ENCODE measurements at regions not wholly inside any gene's neighbourhood (a gene's known extent, or its start where the extent isn't known, plus 50 kb on each side); places are given as distances from the start of the nearest gene placed in this dataset.

DNA sequence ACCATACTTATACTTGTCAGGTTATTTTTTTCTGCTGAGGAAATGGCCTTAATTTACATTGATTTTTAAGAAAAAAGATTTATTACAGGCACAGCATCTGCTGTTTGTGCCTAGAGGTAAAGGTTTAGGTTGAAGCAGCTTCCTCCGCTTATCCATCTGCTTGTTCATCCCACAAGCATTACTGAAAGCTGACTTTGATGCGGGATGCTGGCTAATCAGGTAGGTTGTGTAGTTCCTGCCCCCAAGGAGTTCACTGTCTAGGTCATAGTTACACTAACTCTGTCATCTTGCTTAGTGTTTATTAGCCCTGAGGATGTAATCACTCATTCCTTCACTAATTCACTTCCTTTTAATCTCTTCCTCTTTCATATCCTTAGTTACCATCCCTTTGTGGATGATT lies 377.7 kb upstream of the KAZN start:
- intact Hi-C loops (cut with micrococcal nuclease): no loop called here
- Histone ChIP-seq H3K4me3 (ENCODE audit: low read length in 2 of 2) (no peak overlapping the region), H3K9me3 (ENCODE audit: control insufficient read depth in 1 of 2, low read length in 2 of 2) (no peaks in the 10 kb centered on the region), H3K27me3 (ENCODE audit: insufficient read depth, low read length) (no peaks in the 10 kb centered on the region), H3K27ac (ENCODE audit: low read depth, low read length) (no peak overlapping the region), H3K4me1 (ENCODE audit: insufficient read depth, low read length) (no peaks in the 10 kb centered on the region), H3K36me3 (ENCODE audit: insufficient read depth, low read length) (no peaks in the 10 kb centered on the region)
- Mint-ChIP-seq H3K27ac (no peak overlapping the region), H3K9me3 (peaks cover 8 to 21% (median 14%) of the 10 kb centered on the region in 8 donors), H3K36me3 (no peaks in the 10 kb centered on the region), H3K4me1 (no peaks in the 10 kb centered on the region), H3K4me3 (no peak overlapping the region), H3K27me3 (peaks cover 5 to 12% of the 10 kb centered on the region in 2 donors)
- ChIA-PET CTCF (ENCODE audit: partially characterized antibody) (no interaction called here), POLR2A (ENCODE audit: partially characterized antibody) (no interaction called here)
- no peak for DNase-seq

GRCh38 chr1:14222086-14222485 lies 376.4 kb upstream of the KAZN start:
- Histone ChIP-seq H3K27me3 (ENCODE audit: insufficient read depth, low read length) (no peaks in the 10 kb centered on the region), H3K4me3 (ENCODE audit: low read length in 2 of 2) (no peak overlapping the region), H3K4me1 (ENCODE audit: insufficient read depth, low read length) (no peaks in the 10 kb centered on the region), H3K9me3 (ENCODE audit: control insufficient read depth in 1 of 2, low read length in 2 of 2) (no peaks in the 10 kb centered on the region), H3K36me3 (ENCODE audit: insufficient read depth, low read length) (no peaks in the 10 kb centered on the region), H3K27ac (ENCODE audit: low read depth, low read length) (no peak overlapping the region)
- ChIA-PET POLR2A (ENCODE audit: partially characterized antibody) (no interaction called here), CTCF (ENCODE audit: partially characterized antibody) (no interaction called here)
- H3K27ac Mint-ChIP-seq: no peak overlapping the region
- peaks cover 3 to 19% (median 10%) of the 10 kb centered on the region in 8 donors for H3K9me3 Mint-ChIP-seq
- no peaks in the 10 kb centered on the region for H3K4me1 Mint-ChIP-seq
- intact Hi-C loops (cut with micrococcal nuclease): no loop called here
- H3K4me3 Mint-ChIP-seq: no peak overlapping the region
- H3K27me3 Mint-ChIP-seq: peaks cover 3 to 12% of the 10 kb centered on the region in 2 donors
- DNase-seq: no peak
- no peaks in the 10 kb centered on the region for H3K36me3 Mint-ChIP-seq

GRCh38 chr1:14228677-14229076 lies 369.8 kb upstream of the KAZN start:
- ChIA-PET POLR2A (ENCODE audit: partially characterized antibody) (no interaction called here), CTCF (ENCODE audit: partially characterized antibody) (no interaction called here)
- H3K27ac ChIP-seq (ENCODE audit: low read depth, low read length): no peak overlapping the region
- intact Hi-C loops (cut with micrococcal nuclease): no loop called here
- H3K27me3 ChIP-seq (ENCODE audit: insufficient read depth, low read length): no peaks in the 10 kb centered on the region
- no peaks in the 10 kb centered on the region for H3K4me1 ChIP-seq (ENCODE audit: insufficient read depth, low read length)
- H3K4me3 ChIP-seq (ENCODE audit: low read length in 2 of 2): no peak overlapping the region
- H3K9me3 Mint-ChIP-seq: peaks cover 4 to 22% (median 6%) of the 10 kb centered on the region in 8 donors
- no peaks in the 10 kb centered on the region for H3K36me3 ChIP-seq (ENCODE audit: insufficient read depth, low read length)
- H3K27me3 Mint-ChIP-seq: peaks cover 3% of the 10 kb centered on the region in 2 donors
- H3K27ac Mint-ChIP-seq: no peak overlapping the region
- no peak for DNase-seq
- no peak overlapping the region for H3K4me3 Mint-ChIP-seq
- H3K36me3 Mint-ChIP-seq: no peaks in the 10 kb centered on the region
- no peaks in the 10 kb centered on the region for H3K4me1 Mint-ChIP-seq
- no peaks in the 10 kb centered on the region for H3K9me3 ChIP-seq (ENCODE audit: control insufficient read depth in 1 of 2, low read length in 2 of 2)

DNA sequence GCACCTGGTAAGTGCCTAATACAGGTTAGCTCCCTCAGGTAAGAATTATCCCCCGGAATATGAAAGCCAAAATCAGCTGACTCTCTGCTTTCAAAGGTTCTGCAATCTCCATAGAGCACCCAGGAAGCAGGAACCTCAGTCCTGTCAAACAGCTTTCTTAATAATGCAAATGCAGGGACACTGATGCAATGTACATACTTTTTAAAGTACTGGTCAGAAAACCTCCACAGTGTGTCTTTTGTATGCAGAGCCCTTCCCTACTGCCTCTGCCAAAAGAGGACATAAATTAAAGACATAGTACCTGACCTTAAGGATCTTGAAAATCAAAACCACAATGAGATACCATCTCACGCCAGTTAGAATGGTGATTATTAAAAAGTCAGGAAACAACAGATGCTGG lies 365.0 kb upstream of the KAZN start:
- no peaks in the 10 kb centered on the region for H3K27me3 ChIP-seq (ENCODE audit: insufficient read depth, low read length)
- H3K4me3 Mint-ChIP-seq: no peak overlapping the region
- H3K4me3 ChIP-seq (ENCODE audit: low read length in 2 of 2): no peak overlapping the region
- H3K36me3 ChIP-seq (ENCODE audit: insufficient read depth, low read length): no peaks in the 10 kb centered on the region
- no peak overlapping the region for H3K27ac Mint-ChIP-seq
- H3K4me1 ChIP-seq (ENCODE audit: insufficient read depth, low read length): no peaks in the 10 kb centered on the region
- H3K9me3 Mint-ChIP-seq: peaks cover 0 to 11% (median 4%) of the 10 kb centered on the region in 8 donors
- H3K27me3 Mint-ChIP-seq: peaks cover 0 to 3% of the 10 kb centered on the region in 2 donors
- no peak for DNase-seq
- ChIA-PET CTCF (ENCODE audit: partially characterized antibody) (no interaction called here), POLR2A (ENCODE audit: partially characterized antibody) (no interaction called here)
- no peak overlapping the region for H3K27ac ChIP-seq (ENCODE audit: low read depth, low read length)
- H3K4me1 Mint-ChIP-seq: no peaks in the 10 kb centered on the region
- no peaks in the 10 kb centered on the region for H3K36me3 Mint-ChIP-seq
- no peaks in the 10 kb centered on the region for H3K9me3 ChIP-seq (ENCODE audit: control insufficient read depth in 1 of 2, low read length in 2 of 2)
- intact Hi-C loops (cut with micrococcal nuclease): no loop called here

DNA sequence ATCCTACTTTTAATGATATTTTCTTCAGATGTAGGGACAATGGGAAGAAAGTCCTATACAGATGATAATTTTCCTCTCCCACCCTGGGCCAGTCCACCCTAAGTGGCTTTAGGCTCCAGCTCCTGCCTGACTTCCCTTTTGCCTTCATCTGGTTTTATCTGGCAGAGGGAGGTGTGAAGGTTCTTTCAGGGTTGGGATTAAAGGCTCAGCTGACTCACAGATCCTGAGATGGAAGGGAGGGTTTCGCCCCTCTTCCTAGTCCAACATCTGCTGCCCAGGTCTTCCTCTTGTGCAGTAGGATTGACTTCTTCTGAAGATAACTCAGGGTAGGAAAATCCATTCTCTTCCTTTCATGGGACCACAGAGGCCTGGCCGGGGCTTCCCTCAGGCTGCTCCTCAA lies 362.4 kb upstream of the KAZN start:
- DNase-seq: no peak
- peaks cover 0 to 9% (median 4%) of the 10 kb centered on the region in 8 donors for H3K9me3 Mint-ChIP-seq
- POLR2A ChIA-PET (ENCODE audit: partially characterized antibody): no interaction called here
- intact Hi-C loops (cut with micrococcal nuclease): no loop called here
- no peaks in the 10 kb centered on the region for H3K4me1 Mint-ChIP-seq
- Histone ChIP-seq H3K9me3 (ENCODE audit: control insufficient read depth in 1 of 2, low read length in 2 of 2) (no peaks in the 10 kb centered on the region), H3K4me3 (ENCODE audit: low read length in 2 of 2) (no peak overlapping the region), H3K36me3 (ENCODE audit: insufficient read depth, low read length) (no peaks in the 10 kb centered on the region), H3K4me1 (ENCODE audit: insufficient read depth, low read length) (no peaks in the 10 kb centered on the region), H3K27me3 (ENCODE audit: insufficient read depth, low read length) (no peaks in the 10 kb centered on the region), H3K27ac (ENCODE audit: low read depth, low read length) (no peak overlapping the region)
- H3K27ac Mint-ChIP-seq: peak overlapping the region in 1 of 7 donors; percentile 51
- CTCF ChIA-PET (ENCODE audit: partially characterized antibody): no interaction called here
- no peak overlapping the region for H3K4me3 Mint-ChIP-seq
- H3K27me3 Mint-ChIP-seq: peaks cover 0 to 3% of the 10 kb centered on the region in 2 donors
- no peaks in the 10 kb centered on the region for H3K36me3 Mint-ChIP-seq

GRCh38 chr1:14238472-14239307 lies 359.8 kb upstream of the KAZN start:
- Mint-ChIP-seq H3K27me3 (peaks cover 1 to 2% of the 10 kb centered on the region in 2 donors), H3K27ac (peak overlapping the region in 1 of 7 donors; percentile 30), H3K4me1 (no peaks in the 10 kb centered on the region), H3K9me3 (peaks cover 0 to 2% (median 0%) of the 10 kb centered on the region in 8 donors), H3K4me3 (no peak overlapping the region), H3K36me3 (no peaks in the 10 kb centered on the region)
- Histone ChIP-seq H3K27me3 (ENCODE audit: insufficient read depth, low read length) (no peaks in the 10 kb centered on the region), H3K27ac (ENCODE audit: low read depth, low read length) (no peak overlapping the region), H3K4me3 (ENCODE audit: low read length in 2 of 2) (no peak overlapping the region), H3K36me3 (ENCODE audit: insufficient read depth, low read length) (no peaks in the 10 kb centered on the region), H3K4me1 (ENCODE audit: insufficient read depth, low read length) (no peaks in the 10 kb centered on the region), H3K9me3 (ENCODE audit: control insufficient read depth in 1 of 2, low read length in 2 of 2) (no peaks in the 10 kb centered on the region)
- DNase-seq: no peak
- ChIA-PET CTCF (ENCODE audit: partially characterized antibody) (no interaction called here), POLR2A (ENCODE audit: partially characterized antibody) (no interaction called here)
- intact Hi-C loops (cut with micrococcal nuclease): no loop called here

- no peaks in the 10 kb centered on the region for H3K36me3 Mint-ChIP-seq
- DNase-seq: no peak
- Histone ChIP-seq H3K9me3 (ENCODE audit: control insufficient read depth in 1 of 2, low read length in 2 of 2) (no peaks in the 10 kb centered on the region), H3K4me3 (ENCODE audit: low read length in 2 of 2) (no peak overlapping the region), H3K27me3 (ENCODE audit: insufficient read depth, low read length) (no peaks in the 10 kb centered on the region), H3K27ac (ENCODE audit: low read depth, low read length) (no peak overlapping the region), H3K36me3 (ENCODE audit: insufficient read depth, low read length) (no peaks in the 10 kb centered on the region), H3K4me1 (ENCODE audit: insufficient read depth, low read length) (no peaks in the 10 kb centered on the region)
- intact Hi-C loops (cut with micrococcal nuclease): no loop called here
- no peak overlapping the region for H3K27ac Mint-ChIP-seq
- no peak overlapping the region for H3K4me3 Mint-ChIP-seq
- CTCF ChIA-PET (ENCODE audit: partially characterized antibody): no interaction called here
- H3K9me3 Mint-ChIP-seq: peaks cover 0 to 3% (median 0%) of the 10 kb centered on the region in 8 donors
- POLR2A ChIA-PET (ENCODE audit: partially characterized antibody): no interaction called here
- H3K27me3 Mint-ChIP-seq: peaks cover 0 to 6% of the 10 kb centered on the region in 2 donors
- H3K4me1 Mint-ChIP-seq: no peaks in the 10 kb centered on the region
Measured at GRCh38 chr1:14240265-14240664, 358.2 kb upstream of the KAZN start.
